Astrocyte (in vitro differentiated cells and primary cell): ENCODE measurements at regions not wholly inside any gene's neighbourhood (a gene's known extent, or its start where the extent isn't known, plus 50 kb on each side); places are given as distances from the start of the nearest gene placed in this dataset.
A peak's percentile ranks its signal among the peaks of the same experiment; 100 is the strongest.

ENCODE experiments used
- DNase-seq: peaks from one replicate; pipeline ENCODE4 v3.0.0-alpha.2; 2010; ENCODE audit warnings: low read depth
- FAIRE-seq: peaks from 2 replicates; lab custom pipeline; 2011; peaks lifted over from hg19 to GRCh38; lab: Jason Lieb, UNC
- H2AFZ ChIP-seq: 2 replicates; pipeline ENCODE4 v1.6.0; 2012; ENCODE audit warnings: low read depth, low read length, inconsistent platforms
- H3K27ac ChIP-seq: 2 replicates; pipeline ENCODE4 v1.5.1; 2011; ENCODE audit warnings: low read depth, low read length, inconsistent platforms
- H3K27me3 ChIP-seq: 2 replicates; pipeline ENCODE4 v1.6.0; 2011; ENCODE audit warnings: low read length, inconsistent platforms; ENCODE audit not compliant: insufficient read depth
- H3K36me3 ChIP-seq: 2 replicates; pipeline ENCODE4 v1.5.1; 2011; ENCODE audit warnings: low read length, inconsistent platforms; ENCODE audit not compliant: insufficient read depth
- H3K4me1 ChIP-seq: 2 replicates; pipeline ENCODE4 v1.5.1; 2011; ENCODE audit warnings: low read length, inconsistent platforms; ENCODE audit not compliant: insufficient read depth
- H3K4me2 ChIP-seq: 2 replicates; pipeline ENCODE4 v1.6.0; 2012; ENCODE audit warnings: low read length, inconsistent platforms
- H3K4me3 ChIP-seq: 2 replicates; pipeline ENCODE4 v1.5.1; 2011; ENCODE audit warnings: low read depth, mild to moderate bottlenecking, low read length, inconsistent platforms; ENCODE audit not compliant: insufficient read depth
- H3K79me2 ChIP-seq: 2 replicates; pipeline ENCODE4 v1.6.0; 2012; ENCODE audit warnings: mild to moderate bottlenecking, low read length, inconsistent platforms; ENCODE audit not compliant: insufficient read depth
- H3K9ac ChIP-seq: 2 replicates; pipeline ENCODE4 v1.6.0; 2012; ENCODE audit warnings: mild to moderate bottlenecking, low read length, inconsistent platforms
- H3K9me3 ChIP-seq: 2 replicates; pipeline ENCODE4 v1.5.1; 2012; ENCODE audit warnings: low read depth, mild to moderate bottlenecking, low read length, inconsistent platforms; ENCODE audit not compliant: insufficient read depth
- H4K20me1 ChIP-seq: 2 replicates; pipeline ENCODE4 v1.6.0; 2012; ENCODE audit warnings: low read length, inconsistent platforms; ENCODE audit not compliant: insufficient read depth
- H3K27ac Mint-ChIP-seq: one replicate; pipeline ENCODE4 v1.8.0; 2021; ENCODE audit warnings: mild to moderate bottlenecking, mixed read lengths; ENCODE audit not compliant: unreplicated experiment
- H3K27me3 Mint-ChIP-seq: one replicate; pipeline ENCODE4 v1.8.0; 2021; ENCODE audit warnings: low read depth, mixed read lengths; ENCODE audit not compliant: unreplicated experiment
- H3K36me3 Mint-ChIP-seq: one replicate; pipeline ENCODE4 v1.8.0; 2021; ENCODE audit warnings: low read depth, mixed read lengths; ENCODE audit not compliant: unreplicated experiment
- H3K4me1 Mint-ChIP-seq: one replicate; pipeline ENCODE4 v1.8.0; 2021; ENCODE audit warnings: low read depth, mixed read lengths; ENCODE audit not compliant: unreplicated experiment
- H3K4me3 Mint-ChIP-seq: one replicate; pipeline ENCODE4 v1.8.0; 2021; ENCODE audit warnings: mild to moderate bottlenecking, moderate library complexity, mixed read lengths; ENCODE audit not compliant: unreplicated experiment
- H3K9me3 Mint-ChIP-seq: one replicate; pipeline ENCODE4 v1.8.0; 2021; ENCODE audit warnings: mild to moderate bottlenecking, mixed read lengths; ENCODE audit not compliant: unreplicated experiment
- CTCF ChIP-seq: IDR thresholded peaks from 2 replicates; pipeline ENCODE4 v1.5.1; 2011; ENCODE audit warnings: low read depth, mild to moderate bottlenecking, inconsistent platforms, low read length, moderate library complexity; ENCODE audit not compliant: insufficient read depth
- EZH2 ChIP-seq: IDR thresholded peaks from 2 replicates; pipeline ENCODE4 v1.6.1; 2012; ENCODE audit warnings: mild to moderate bottlenecking, low read length, inconsistent platforms; ENCODE audit not compliant: insufficient read depth

GRCh38 chr16:60646631-60647030 is 1389.6 kb downstream of the CDH8 start:
- Histone ChIP-seq H3K4me1 (no peaks in the 10 kb centered on the region), H3K27me3 (no peaks in the 10 kb centered on the region), H3K36me3 (no peaks in the 10 kb centered on the region), H3K79me2 (no peaks in the 10 kb centered on the region), H3K4me2 (no peak overlapping the region), H3K9me3 (peaks cover under 1% of the 10 kb centered on the region), H4K20me1 (no peaks in the 10 kb centered on the region), H3K9ac (no peak overlapping the region), H3K27ac (no peak overlapping the region), H3K4me3 (no peak overlapping the region), H2AFZ (no peak overlapping the region)
- H3K27ac Mint-ChIP-seq = no peak overlapping the region
- H3K4me1 Mint-ChIP-seq = peaks cover 15% of the 10 kb centered on the region
- no peak for TF ChIP-seq CTCF
- TF ChIP-seq EZH2 = no peak
- H3K9me3 Mint-ChIP-seq = peaks cover 2% of the 10 kb centered on the region
- FAIRE-seq = no peak
- DNase-seq = peak; percentile 10
- no peaks in the 10 kb centered on the region for H3K36me3 Mint-ChIP-seq
- no peaks in the 10 kb centered on the region for H3K27me3 Mint-ChIP-seq
- H3K4me3 Mint-ChIP-seq = no peak overlapping the region

- Histone ChIP-seq H3K36me3 (no peaks in the 10 kb centered on the region), H3K4me1 (no peaks in the 10 kb centered on the region), H3K79me2 (no peaks in the 10 kb centered on the region), H2AFZ (no peak overlapping the region), H3K4me2 (no peak overlapping the region), H3K9ac (no peak overlapping the region), H3K4me3 (no peak overlapping the region), H4K20me1 (no peaks in the 10 kb centered on the region), H3K9me3 (peaks cover 3% of the 10 kb centered on the region), H3K27ac (no peak overlapping the region), H3K27me3 (no peaks in the 10 kb centered on the region)
- FAIRE-seq (no peak), DNase-seq (no peak)
- TF ChIP-seq CTCF (no peak), EZH2 (no peak)
- H3K9me3 Mint-ChIP-seq = peaks cover 5% of the 10 kb centered on the region
- H3K36me3 Mint-ChIP-seq = no peaks in the 10 kb centered on the region
- no peaks in the 10 kb centered on the region for H3K27me3 Mint-ChIP-seq
- H3K4me3 Mint-ChIP-seq = no peak overlapping the region
- peaks cover 15% of the 10 kb centered on the region for H3K4me1 Mint-ChIP-seq
- H3K27ac Mint-ChIP-seq = no peak overlapping the region
These were observed 1390.7 kb downstream of the CDH8 start for GRCh38 chr16:60645541-60645940.

GRCh38 chr16:60642956-60643355 is 1393.3 kb downstream of the CDH8 start:
- Histone ChIP-seq H3K79me2 (no peaks in the 10 kb centered on the region), H3K9ac (no peak overlapping the region), H4K20me1 (no peaks in the 10 kb centered on the region), H3K4me2 (no peak overlapping the region), H3K27me3 (no peaks in the 10 kb centered on the region), H2AFZ (no peak overlapping the region), H3K4me1 (no peaks in the 10 kb centered on the region), H3K9me3 (peaks cover 3% of the 10 kb centered on the region), H3K36me3 (no peaks in the 10 kb centered on the region), H3K4me3 (no peak overlapping the region), H3K27ac (peak overlapping the region; percentile 60)
- Mint-ChIP-seq H3K9me3 (peaks cover 5% of the 10 kb centered on the region), H3K4me3 (peak overlapping the region; percentile 20), H3K27me3 (no peaks in the 10 kb centered on the region), H3K27ac (peak overlapping the region; percentile 45), H3K36me3 (no peaks in the 10 kb centered on the region), H3K4me1 (peaks cover 11% of the 10 kb centered on the region)
- FAIRE-seq = peak; percentile 92
- TF ChIP-seq EZH2 (no peak), CTCF (no peak)
- peak; percentile 89 for DNase-seq
